H1 (cell line): ENCODE measurements at regions not wholly inside any gene's neighbourhood (a gene's known extent, or its start where the extent isn't known, plus 50 kb on each side); places are given as distances from the start of the nearest gene placed in this dataset.

ENCODE experiments used
- CTCF ChIA-PET: fragments of 300-600 bp; sonication (Branson Sonifier 250); formaldehyde crosslinking; loops from one replicate; lab custom pipeline; 2021; ENCODE audit not compliant: partially characterized antibody; lab: Charles Lee
- POLR2A ChIA-PET: fragments of 300-600 bp; sonication (Branson Sonifier 250); formaldehyde crosslinking; loops from one replicate; lab custom pipeline; 2021; ENCODE audit warnings: inconsistent platforms; ENCODE audit not compliant: partially characterized antibody; lab: Charles Lee
- DNase-seq, 2 experiments: peaks; one replicate each; pipeline versions ENCODE4 v3.0.0 to v3.0.0-alpha.2; 2010 to 2022; ENCODE audit warnings: low spot score in 2 of 2, low read depth in 1 of 2, mixed read lengths in 1 of 2
- FAIRE-seq: peaks from 2 replicates; lab custom pipeline; 2011; peaks lifted over from hg19 to GRCh38; lab: Jason Lieb, UNC
- H2AFZ ChIP-seq: 2 replicates; pipeline ENCODE4 v1.8.1; 2012; ENCODE audit warnings: low read length, inconsistent platforms
- H2AK5ac ChIP-seq: 2 replicates; pipeline ENCODE4 v1.6.1; 2013; ENCODE audit warnings: low read depth, low read length
- H2BK120ac ChIP-seq: replicated peaks from 2 replicates; pipeline ENCODE3; 2013; ENCODE audit warnings: low read depth, low read length, inconsistent platforms
- H2BK12ac ChIP-seq: 2 replicates; pipeline ENCODE4 v1.6.1; 2013; ENCODE audit warnings: low read depth, low read length
- H2BK15ac ChIP-seq: 2 replicates; pipeline ENCODE4 v1.6.1; 2013; ENCODE audit warnings: low read length
- H2BK20ac ChIP-seq: 2 replicates; pipeline ENCODE4 v1.6.1; 2013; ENCODE audit warnings: low read length
- H2BK5ac ChIP-seq: 2 replicates; pipeline ENCODE4 v1.6.1; 2013; ENCODE audit warnings: low read depth, low read length
- H3K14ac ChIP-seq: 2 replicates; pipeline ENCODE4 v1.6.1; 2013; ENCODE audit warnings: inconsistent platforms; ENCODE audit not compliant: insufficient read length
- H3K18ac ChIP-seq: 2 replicates; pipeline ENCODE4 v1.6.1; 2013; ENCODE audit warnings: low read length; ENCODE audit errors: extremely low read depth
- H3K23ac ChIP-seq: 2 replicates; pipeline ENCODE4 v1.6.1; 2013; ENCODE audit warnings: inconsistent platforms; ENCODE audit not compliant: insufficient read length
- H3K23me2 ChIP-seq: 2 replicates; pipeline ENCODE4 v1.6.1; 2013; ENCODE audit warnings: low read depth, low read length
- H3K27ac ChIP-seq: 2 replicates; pipeline ENCODE4 v1.6.1; 2011; ENCODE audit warnings: low read depth, low read length, inconsistent platforms
- H3K27me3 ChIP-seq, 4 experiments: replicated peaks in 1 of 4; 1 replicate in 1 of 4; 2 replicates in 3 of 4; pipeline versions ENCODE4 v1.6.1 to v1.8.1; 2011 to 2013; ENCODE audit warnings: low read length in 3 of 4, mild to moderate bottlenecking in 3 of 4, inconsistent platforms in 2 of 4, mixed read lengths in 2 of 4, moderate library complexity in 1 of 4; ENCODE audit not compliant: control insufficient read depth in 3 of 4, insufficient read depth in 3 of 4; ENCODE audit errors: extremely low read depth in 1 of 4
- H3K36me3 ChIP-seq, 4 experiments: 2 replicates each; pipeline versions ENCODE4 v1.6.1 to v1.8.1; 2011 to 2013; ENCODE audit warnings: mild to moderate bottlenecking in 4 of 4, low read length in 3 of 4, moderate library complexity in 2 of 4, control low read depth in 1 of 4, inconsistent platforms in 1 of 4; ENCODE audit not compliant: insufficient read depth in 4 of 4, control insufficient read depth in 2 of 4
- H3K4ac ChIP-seq: replicated peaks from 2 replicates; pipeline ENCODE3; 2013; ENCODE audit warnings: low read length, low read depth, mixed read lengths, inconsistent platforms; ENCODE audit not compliant: insufficient read length
- H3K4me1 ChIP-seq, 4 experiments: replicated peaks in 1 of 4; 1 replicate in 1 of 4; 2 replicates in 3 of 4; pipeline versions ENCODE4 v1.6.1 to v1.8.1; 2011 to 2013; ENCODE audit warnings: low read length in 3 of 4, inconsistent platforms in 2 of 4, mixed read lengths in 1 of 4; ENCODE audit not compliant: insufficient read depth in 4 of 4, control insufficient read depth in 3 of 4
- H3K4me2 ChIP-seq, 2 experiments: 2 replicates each; pipeline versions ENCODE4 v1.6.1 to v1.8.1; 2011 to 2013; ENCODE audit warnings: low read depth in 2 of 2, low read length in 2 of 2, control low read depth in 1 of 2, inconsistent platforms in 1 of 2, mild to moderate bottlenecking in 1 of 2; ENCODE audit not compliant: insufficient read depth in 1 of 2
- H3K4me3 ChIP-seq, 4 experiments: fragments of 200-600, 300-600 bp in 1 of 4; sonication (generic), shearing (Covaris generic), sonication (Bioruptor Twin) in 1 of 4; 2 replicates each; pipeline versions ENCODE4 v1.5.1 to v1.8.1; 2011 to 2016; ENCODE audit warnings: low read length in 4 of 4, low read depth in 3 of 4, control low read depth in 2 of 4, inconsistent platforms in 2 of 4, mild to moderate bottlenecking in 2 of 4, mixed read lengths in 1 of 4, moderate library complexity in 1 of 4; ENCODE audit not compliant: insufficient read depth in 2 of 4; ENCODE audit errors: extremely low read depth in 1 of 4
- H3K56ac ChIP-seq: replicated peaks from 2 replicates; pipeline ENCODE3; 2013; ENCODE audit warnings: low read depth, mild to moderate bottlenecking, mixed read lengths, low read length, inconsistent platforms; ENCODE audit not compliant: insufficient read length
- H3K79me1 ChIP-seq: 2 replicates; pipeline ENCODE4 v1.6.1; 2013; ENCODE audit warnings: low read depth, low read length, control low read depth
- H3K79me2 ChIP-seq, 2 experiments: 2 replicates each; pipeline versions ENCODE4 v1.6.1 to v1.8.1; 2012 to 2013; ENCODE audit warnings: low read length in 2 of 2, mild to moderate bottlenecking in 2 of 2, inconsistent platforms in 1 of 2; ENCODE audit not compliant: insufficient read depth in 2 of 2, control insufficient read depth in 1 of 2
- H3K9ac ChIP-seq, 4 experiments: replicated peaks in 1 of 4; 1 replicate in 1 of 4; 2 replicates in 3 of 4; pipeline versions ENCODE4 v1.6.1 to v1.8.1; 2011 to 2013; ENCODE audit warnings: low read depth in 3 of 4, low read length in 3 of 4, control low read depth in 2 of 4, mild to moderate bottlenecking in 2 of 4, moderate library complexity in 2 of 4, inconsistent platforms in 1 of 4; ENCODE audit errors: extremely low read depth in 1 of 4
- H3K9me3 ChIP-seq, 2 experiments: 2 replicates each; pipeline versions ENCODE4 v1.6.1 to v1.8.1; 2012 to 2013; ENCODE audit warnings: mild to moderate bottlenecking in 2 of 2, moderate library complexity in 2 of 2, control low read depth in 1 of 2, inconsistent platforms in 1 of 2, low read depth in 1 of 2, low read length in 1 of 2, mixed read lengths in 1 of 2; ENCODE audit not compliant: insufficient read depth in 2 of 2
- H4K20me1 ChIP-seq, 2 experiments: replicated peaks in 1 of 2; 2 replicates each; pipeline versions ENCODE3 to v1.8.1; 2011 to 2013; ENCODE audit warnings: inconsistent platforms in 2 of 2, low read length in 2 of 2, mild to moderate bottlenecking in 1 of 2; ENCODE audit not compliant: insufficient read depth in 2 of 2, control insufficient read depth in 1 of 2
- H4K5ac ChIP-seq: 2 replicates; pipeline ENCODE4 v1.6.1; 2013; ENCODE audit warnings: low read length, low read depth, mixed read lengths, inconsistent platforms; ENCODE audit not compliant: insufficient read length
- H4K8ac ChIP-seq: 2 replicates; pipeline ENCODE4 v1.8.0; 2013; ENCODE audit warnings: mild to moderate bottlenecking, moderate library complexity, low read length, inconsistent platforms; ENCODE audit not compliant: insufficient read depth; ENCODE audit errors: extremely low read depth
- H4K91ac ChIP-seq: replicated peaks from 2 replicates; pipeline ENCODE3; 2013; ENCODE audit warnings: low read length, mixed read lengths, inconsistent platforms; ENCODE audit not compliant: insufficient read length
- ASH2L ChIP-seq: fragments of 200-600, 300-600 bp; sonication (generic); IDR thresholded peaks from one replicate; pipeline ENCODE4 v1.7.1; 2017; ENCODE audit warnings: low read length
- EZH2 ChIP-seq: fragments of 200-600 bp; sonication (generic); IDR thresholded peaks from 2 replicates; pipeline ENCODE4 v1.7.1; 2012; ENCODE audit warnings: low read depth, mild to moderate bottlenecking, moderate library complexity, low read length, inconsistent platforms; ENCODE audit not compliant: severe bottlenecking
- FOSL1 ChIP-seq: IDR thresholded peaks from 2 replicates; pipeline ENCODE4 v1.6.1; 2011; ENCODE audit warnings: mild to moderate bottlenecking, low read depth, low read length, moderate library complexity; ENCODE audit not compliant: insufficient read depth
- PHF8 ChIP-seq: fragments of 200-600 bp; sonication (generic); conservative IDR thresholded peaks from 2 replicates; pipeline ENCODE4 v1.7.1; 2012; ENCODE audit warnings: low read depth, mild to moderate bottlenecking, inconsistent platforms, low read length, moderate library complexity
- SRF ChIP-seq: IDR thresholded peaks from 2 replicates; pipeline ENCODE4 v1.6.1; 2011; ENCODE audit warnings: mild to moderate bottlenecking, low read depth, low read length, moderate library complexity
- WGBS, 2 experiments: shearing (Covaris generic) in 1 of 2; methylation state at CpG; one replicate each; pipeline versions ENCODE4 v1.1.6 to v1.1.7; 2013 to 2015; ENCODE audit warnings: low lambda C conversion rate in 2 of 2, mixed read lengths in 2 of 2, inconsistent platforms in 1 of 2, low coverage in 1 of 2, missing lambda C conversion rate in 1 of 2; ENCODE audit not compliant: insufficient replicate concordance in 2 of 2, insufficient coverage in 1 of 2, insufficient read length in 1 of 2; ENCODE audit errors: extremely low coverage in 1 of 2, missing lambda C conversion rate in 1 of 2; 5-methylcytosine and 5-hydroxymethylcytosine counted together

DNA sequence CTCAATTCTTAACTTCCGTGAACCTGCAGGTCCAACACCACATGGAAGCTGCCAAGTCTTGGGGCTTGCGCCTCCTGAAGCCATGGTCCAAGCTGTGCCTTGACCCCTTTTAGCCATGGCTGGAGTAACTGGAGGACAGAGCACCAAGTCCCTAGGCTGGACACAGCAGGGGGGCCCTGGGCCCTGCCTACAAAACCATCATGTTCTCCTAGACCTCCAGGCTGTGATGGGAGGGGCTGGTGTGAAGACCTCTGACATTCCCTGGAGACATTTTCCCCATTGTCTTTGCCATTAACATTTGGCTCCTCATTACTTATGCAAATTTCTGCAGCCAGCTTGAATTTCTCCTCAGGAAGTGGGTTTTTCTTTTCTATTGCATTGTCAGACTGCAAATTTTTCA is 570.1 kb downstream of the FSCB start:
- Histone ChIP-seq H3K56ac (no peak overlapping the region), H2AFZ (no peak overlapping the region), H3K18ac (no peak overlapping the region), H3K9me3 (peaks cover 0 to 3% of the 10 kb centered on the region in 2 experiments; a peak in 1 of 4 replicates), H4K5ac (no peak overlapping the region), H2BK5ac (no peak overlapping the region), H3K4ac (no peak overlapping the region), H2BK20ac (no peak overlapping the region), H2BK120ac (no peak overlapping the region), H3K79me1 (no peaks in the 10 kb centered on the region), H3K79me2 (no peaks in the 10 kb centered on the region), H3K27me3 (no peaks in the 10 kb centered on the region), H4K8ac (no peak overlapping the region), H2BK12ac (no peak overlapping the region), H3K23me2 (no peaks in the 10 kb centered on the region), H3K14ac (no peak overlapping the region), H4K91ac (no peak overlapping the region), H2BK15ac (no peak overlapping the region), H3K4me3 (no peak overlapping the region), H3K23ac (no peak overlapping the region), H3K27ac (no peak overlapping the region), H3K9ac (no peak overlapping the region), H3K36me3 (no peaks in the 10 kb centered on the region), H4K20me1 (no peaks in the 10 kb centered on the region), H3K4me1 (no peaks in the 10 kb centered on the region; a peak in 1 of 7 replicates), H3K4me2 (no peak overlapping the region), H2AK5ac (no peak overlapping the region)
- FAIRE-seq: no peak
- WGBS, 2 experiments: 94% methylated on average over 2 of the region's 2 CpGs; no CpG with 5 or more reads in 1 of the 2 experiments
- no peak for TF ChIP-seq ASH2L
- TF ChIP-seq EZH2: no peak
- TF ChIP-seq SRF: no peak
- no peak for TF ChIP-seq FOSL1
- no peak for TF ChIP-seq PHF8
- DNase-seq: no peak
- POLR2A ChIA-PET: no interaction called here
- CTCF ChIA-PET: no interaction called here
